ENCODE measurements at regions not wholly inside any gene's neighbourhood (a gene's known extent, or its start where the extent isn't known, plus 50 kb on each side); places are given as distances from the start of the nearest gene placed in this dataset.

GRCh38 chr10:3588816-3589215, 196.2 kb downstream of the KLF6 start:
- no peak overlapping the region for H3K9ac ChIP-seq
- H3K27ac ChIP-seq: no peak overlapping the region
- no peak for TF ChIP-seq Cebpa-rat (IDR thresholded peaks at IDR 0.05)
- peaks cover 0 to 8% (median 0%) of the 10 kb centered on the region in 11 experiments; a peak in 3 of 22 replicates for H3K9me3 ChIP-seq (replicated peaks in 1 of 11)
- H3K4me1 ChIP-seq: 0 out of 20 replicates have a peak, but pooled peaks cover 0 to 4% (median 0%) of the 10 kb centered on the region in 10 experiments
- H3K27me3 ChIP-seq: no peaks in the 10 kb centered on the region
- no peak overlapping the region for H3K4me3 ChIP-seq
- no peaks in the 10 kb centered on the region for H3K36me3 ChIP-seq
- no peak overlapping the region for H3K4me2 ChIP-seq
- no peaks in the 10 kb centered on the region for H4K20me1 ChIP-seq

GRCh38 chr10:3588346-3588745, 196.7 kb downstream of the KLF6 start:
- Histone ChIP-seq H3K27ac (no peak overlapping the region), H3K4me3 (no peak overlapping the region), H3K27me3 (no peaks in the 10 kb centered on the region), H3K4me1 (0 out of 20 replicates have a peak, but pooled peaks cover 0 to 4% (median 0%) of the 10 kb centered on the region in 10 experiments), H4K20me1 (no peaks in the 10 kb centered on the region), H3K9ac (no peak overlapping the region), H3K4me2 (no peak overlapping the region), H3K36me3 (no peaks in the 10 kb centered on the region), H3K9me3 (replicated peaks in 1 of 11) (peaks cover 0 to 8% (median 0%) of the 10 kb centered on the region in 11 experiments; a peak in 3 of 22 replicates)
- no peak for TF ChIP-seq Cebpa-rat (IDR thresholded peaks at IDR 0.05)

GRCh38 chr10:3584926-3585784, 199.9 kb downstream of the KLF6 start:
- peak overlapping the region in 1 of 11 experiments; percentile 3; a peak in 1 of 22 replicates for H3K4me2 ChIP-seq
- H3K9ac ChIP-seq: no peak overlapping the region
- no peak overlapping the region for H3K27ac ChIP-seq
- no peak for TF ChIP-seq Cebpa-rat (IDR thresholded peaks at IDR 0.05)
- no peaks in the 10 kb centered on the region for H3K27me3 ChIP-seq
- H3K9me3 ChIP-seq (replicated peaks in 1 of 11): peaks cover 0 to 3% (median 0%) of the 10 kb centered on the region in 11 experiments; a peak in 1 of 22 replicates
- no peaks in the 10 kb centered on the region for H3K36me3 ChIP-seq
- H3K4me3 ChIP-seq: no peak overlapping the region
- H3K4me1 ChIP-seq: peaks cover under 1 to 5% (median 1%) of the 10 kb centered on the region in 10 experiments; a peak in 13 of 20 replicates
- H4K20me1 ChIP-seq: no peaks in the 10 kb centered on the region

DNA sequence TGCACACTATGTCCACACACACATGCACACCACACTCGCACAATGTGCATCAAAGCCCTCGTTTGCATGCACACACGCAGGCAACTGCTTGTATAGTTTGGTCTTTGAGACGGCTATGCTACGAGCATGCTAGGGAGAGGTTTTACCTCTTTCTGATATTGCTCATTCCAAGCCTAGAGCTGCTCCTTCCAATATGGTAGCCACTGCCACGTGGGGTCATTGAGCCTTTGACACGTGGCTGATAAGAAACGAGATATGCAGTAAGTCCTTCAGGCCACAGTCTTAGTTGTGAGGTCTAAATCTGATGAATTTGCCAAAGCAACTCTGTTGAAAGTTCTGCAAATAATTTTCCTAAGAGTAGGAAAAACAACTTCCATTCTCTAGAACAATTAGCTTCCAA, 204.4 kb downstream of the KLF6 start:
- H3K27ac ChIP-seq: no peak overlapping the region
- TF ChIP-seq Cebpa-rat (IDR thresholded peaks at IDR 0.05): no peak
- H3K27me3 ChIP-seq: no peaks in the 10 kb centered on the region
- no peaks in the 10 kb centered on the region for H3K36me3 ChIP-seq
- peak overlapping the region in 2 of 11 experiments; percentile 41 to 52; a peak in 2 of 22 replicates for H3K4me2 ChIP-seq
- H3K9me3 ChIP-seq (replicated peaks in 1 of 11): 0 out of 22 replicates have a peak, but pooled peaks cover 0 to 4% (median 0%) of the 10 kb centered on the region in 11 experiments
- H3K4me1 ChIP-seq: peaks cover 6 to 17% (median 13%) of the 10 kb centered on the region in 10 experiments; a peak in 18 of 20 replicates
- no peaks in the 10 kb centered on the region for H4K20me1 ChIP-seq
- no peak overlapping the region for H3K9ac ChIP-seq
- no peak overlapping the region for H3K4me3 ChIP-seq

GRCh38 chr10:3579845-3580244, 205.2 kb downstream of the KLF6 start:
- Histone ChIP-seq H3K9me3 (replicated peaks in 1 of 11) (0 out of 22 replicates have a peak, but pooled peaks cover 0 to 4% (median 0%) of the 10 kb centered on the region in 11 experiments), H3K4me1 (peaks cover 6 to 24% (median 16%) of the 10 kb centered on the region in 10 experiments; a peak in 19 of 20 replicates), H3K9ac (no peak overlapping the region), H3K27ac (no peak overlapping the region), H3K36me3 (no peaks in the 10 kb centered on the region), H3K4me2 (peak overlapping the region; percentile 1 to 62 (median 47); a peak in 19 of 22 replicates), H4K20me1 (no peaks in the 10 kb centered on the region), H3K27me3 (no peaks in the 10 kb centered on the region), H3K4me3 (no peak overlapping the region)
- TF ChIP-seq Cebpa-rat (IDR thresholded peaks at IDR 0.05): no peak

DNA sequence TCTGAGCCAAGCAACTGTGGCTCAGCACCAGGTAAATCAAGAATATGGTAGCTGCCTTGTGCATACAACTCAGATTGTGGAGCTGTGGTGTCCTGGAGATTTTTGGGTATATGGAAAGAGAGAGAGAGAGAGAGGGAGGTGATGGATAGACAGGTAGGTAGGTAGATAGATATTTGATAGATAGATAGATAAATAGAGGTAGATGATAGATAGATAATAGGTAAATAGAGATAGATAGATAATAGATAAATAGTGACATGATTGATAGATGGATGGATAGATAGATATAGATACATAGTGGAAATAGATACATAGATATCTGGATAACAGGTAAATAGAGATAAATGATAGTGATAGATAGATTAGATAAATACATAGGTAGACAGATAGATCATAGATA, 206.3 kb downstream of the KLF6 start:
- Histone ChIP-seq H3K4me3 (no peak overlapping the region), H3K36me3 (no peaks in the 10 kb centered on the region), H4K20me1 (no peaks in the 10 kb centered on the region), H3K9me3 (replicated peaks in 1 of 11) (0 out of 22 replicates have a peak, but pooled peaks cover 0 to 4% (median 0%) of the 10 kb centered on the region in 11 experiments), H3K27me3 (no peaks in the 10 kb centered on the region), H3K4me1 (peaks cover 15 to 36% (median 26%) of the 10 kb centered on the region in 10 experiments), H3K9ac (no peak overlapping the region), H3K4me2 (no peak overlapping the region), H3K27ac (no peak overlapping the region)
- TF ChIP-seq Cebpa-rat (IDR thresholded peaks at IDR 0.05): no peak

DNA sequence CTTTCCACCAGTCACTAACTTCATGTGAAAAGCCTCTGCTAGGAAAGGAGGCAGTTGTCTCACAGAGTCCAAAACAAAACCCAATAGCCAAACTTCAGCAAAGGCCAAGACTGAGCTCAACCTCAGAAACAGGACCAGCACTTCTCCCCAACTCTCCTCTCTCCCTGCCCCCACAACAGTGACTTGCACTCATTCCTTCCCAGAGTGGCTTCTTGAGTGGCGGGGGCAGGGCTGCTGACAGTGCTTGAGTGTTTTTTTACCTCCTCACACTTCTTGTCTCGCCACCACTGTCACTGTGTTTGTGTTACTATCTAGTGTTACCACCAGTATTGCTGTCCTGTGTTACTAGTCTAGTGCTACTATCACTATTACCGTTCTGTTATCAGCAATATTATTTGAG, 206.8 kb downstream of the KLF6 start:
- Histone ChIP-seq H3K4me2 (0 out of 22 replicates have a peak overlapping the region, but pooled peaks of 1 of the 11 experiments have one; percentile 0), H3K9me3 (replicated peaks in 1 of 11) (0 out of 22 replicates have a peak, but pooled peaks cover 0 to 6% (median 0%) of the 10 kb centered on the region in 11 experiments), H3K36me3 (no peaks in the 10 kb centered on the region), H3K27me3 (no peaks in the 10 kb centered on the region), H4K20me1 (no peaks in the 10 kb centered on the region), H3K9ac (no peak overlapping the region), H3K4me3 (no peak overlapping the region), H3K4me1 (peaks cover 15 to 41% (median 30%) of the 10 kb centered on the region in 10 experiments), H3K27ac (no peak overlapping the region)
- TF ChIP-seq Cebpa-rat (IDR thresholded peaks at IDR 0.05): no peak

DNA sequence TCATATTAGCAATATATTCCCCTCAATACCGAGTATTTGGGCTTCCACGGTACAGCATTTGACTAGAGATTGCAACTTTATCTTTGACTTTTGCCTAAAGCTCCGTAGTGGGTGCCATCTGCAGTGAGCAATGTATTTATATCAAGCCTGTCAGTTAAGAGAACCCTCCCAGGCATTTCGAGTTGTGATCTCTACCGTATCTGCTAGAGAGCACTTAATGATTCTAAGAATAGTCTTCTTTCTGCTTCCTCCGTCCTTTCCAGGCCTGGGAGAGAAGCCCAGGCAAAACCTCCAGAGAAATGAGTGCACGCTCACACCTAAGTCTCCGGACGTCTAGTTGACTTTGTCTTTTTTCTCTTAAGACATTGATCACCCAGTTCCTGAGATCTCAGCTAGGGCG, 210.6 kb downstream of the KLF6 start:
- Histone ChIP-seq H3K4me2 (peak overlapping the region; percentile 15 to 85 (median 54); a peak in 21 of 22 replicates), H3K27me3 (no peaks in the 10 kb centered on the region), H3K9me3 (replicated peaks in 1 of 11) (peaks cover 0 to 9% (median 0%) of the 10 kb centered on the region in 11 experiments; a peak in 3 of 22 replicates), H3K36me3 (no peaks in the 10 kb centered on the region), H4K20me1 (no peaks in the 10 kb centered on the region), H3K4me1 (peaks cover 17 to 53% (median 34%) of the 10 kb centered on the region in 10 experiments), H3K4me3 (no peak overlapping the region; a peak in 1 of 20 replicates), H3K27ac (no peak overlapping the region), H3K9ac (peak overlapping the region in 1 of 11 experiments; percentile 38; a peak in 2 of 22 replicates)
- TF ChIP-seq Cebpa-rat (IDR thresholded peaks at IDR 0.05): no peak

DNA sequence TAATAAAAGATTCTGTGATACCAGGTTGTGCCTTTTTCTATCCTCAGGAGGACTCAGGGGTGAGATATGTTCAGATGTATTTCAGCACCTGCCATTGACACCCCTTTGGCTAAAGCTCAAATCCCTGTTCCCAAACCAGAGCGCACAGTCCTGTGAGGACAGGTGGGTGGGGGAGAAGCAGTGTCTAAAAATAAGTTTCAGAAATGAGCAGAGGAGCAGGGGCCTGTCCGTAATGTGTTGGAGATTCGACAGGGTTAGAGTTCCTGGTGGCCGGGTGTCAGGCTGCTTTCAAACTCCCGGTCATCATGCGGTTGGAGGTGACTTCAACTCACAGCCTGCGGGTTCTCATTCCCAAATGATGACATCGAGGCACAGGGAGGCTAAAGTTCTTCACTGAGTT, 211.5 kb downstream of the KLF6 start:
- no peak overlapping the region for H3K4me3 ChIP-seq
- H3K27me3 ChIP-seq: no peaks in the 10 kb centered on the region
- H3K4me1 ChIP-seq: peaks cover 19 to 57% (median 38%) of the 10 kb centered on the region in 10 experiments
- H3K9me3 ChIP-seq (replicated peaks in 1 of 11): peaks cover 0 to 9% (median 0%) of the 10 kb centered on the region in 11 experiments; a peak in 3 of 22 replicates
- H3K27ac ChIP-seq: no peak overlapping the region
- H3K4me2 ChIP-seq: peak overlapping the region in 6 of 11 experiments; percentile 46 to 85 (median 69); a peak in 11 of 22 replicates
- no peak overlapping the region for H3K9ac ChIP-seq
- H4K20me1 ChIP-seq: no peaks in the 10 kb centered on the region
- no peaks in the 10 kb centered on the region for H3K36me3 ChIP-seq
- no peak for TF ChIP-seq Cebpa-rat (IDR thresholded peaks at IDR 0.05)
